H1 (cell line): ENCODE measurements at regions not wholly inside any gene's neighbourhood (a gene's known extent, or its start where the extent isn't known, plus 50 kb on each side); places are given as distances from the start of the nearest gene placed in this dataset.

Source experiments
- CTCF ChIA-PET: fragments of 300-600 bp; sonication (Branson Sonifier 250); formaldehyde crosslinking; loops from one replicate; lab custom pipeline; 2021; ENCODE audit not compliant: partially characterized antibody; lab: Charles Lee
- POLR2A ChIA-PET: fragments of 300-600 bp; sonication (Branson Sonifier 250); formaldehyde crosslinking; loops from one replicate; lab custom pipeline; 2021; ENCODE audit warnings: inconsistent platforms; ENCODE audit not compliant: partially characterized antibody; lab: Charles Lee
- DNase-seq, 2 experiments: peaks; one replicate each; pipeline versions ENCODE4 v3.0.0 to v3.0.0-alpha.2; 2010 to 2022; ENCODE audit warnings: low spot score in 2 of 2, low read depth in 1 of 2, mixed read lengths in 1 of 2
- FAIRE-seq: peaks from 2 replicates; lab custom pipeline; 2011; peaks lifted over from hg19 to GRCh38; lab: Jason Lieb, UNC
- H2AFZ ChIP-seq: 2 replicates; pipeline ENCODE4 v1.8.1; 2012; ENCODE audit warnings: low read length, inconsistent platforms
- H2AK5ac ChIP-seq: 2 replicates; pipeline ENCODE4 v1.6.1; 2013; ENCODE audit warnings: low read depth, low read length
- H2BK120ac ChIP-seq: replicated peaks from 2 replicates; pipeline ENCODE3; 2013; ENCODE audit warnings: low read depth, low read length, inconsistent platforms
- H2BK12ac ChIP-seq: 2 replicates; pipeline ENCODE4 v1.6.1; 2013; ENCODE audit warnings: low read depth, low read length
- H2BK15ac ChIP-seq: 2 replicates; pipeline ENCODE4 v1.6.1; 2013; ENCODE audit warnings: low read length
- H2BK20ac ChIP-seq: 2 replicates; pipeline ENCODE4 v1.6.1; 2013; ENCODE audit warnings: low read length
- H2BK5ac ChIP-seq: 2 replicates; pipeline ENCODE4 v1.6.1; 2013; ENCODE audit warnings: low read depth, low read length
- H3K14ac ChIP-seq: 2 replicates; pipeline ENCODE4 v1.6.1; 2013; ENCODE audit warnings: inconsistent platforms; ENCODE audit not compliant: insufficient read length
- H3K18ac ChIP-seq: 2 replicates; pipeline ENCODE4 v1.6.1; 2013; ENCODE audit warnings: low read length; ENCODE audit errors: extremely low read depth
- H3K23ac ChIP-seq: 2 replicates; pipeline ENCODE4 v1.6.1; 2013; ENCODE audit warnings: inconsistent platforms; ENCODE audit not compliant: insufficient read length
- H3K23me2 ChIP-seq: 2 replicates; pipeline ENCODE4 v1.6.1; 2013; ENCODE audit warnings: low read depth, low read length
- H3K27ac ChIP-seq: 2 replicates; pipeline ENCODE4 v1.6.1; 2011; ENCODE audit warnings: low read depth, low read length, inconsistent platforms
- H3K27me3 ChIP-seq, 4 experiments: replicated peaks in 1 of 4; 1 replicate in 1 of 4; 2 replicates in 3 of 4; pipeline versions ENCODE4 v1.6.1 to v1.8.1; 2011 to 2013; ENCODE audit warnings: low read length in 3 of 4, mild to moderate bottlenecking in 3 of 4, inconsistent platforms in 2 of 4, mixed read lengths in 2 of 4, moderate library complexity in 1 of 4; ENCODE audit not compliant: control insufficient read depth in 3 of 4, insufficient read depth in 3 of 4; ENCODE audit errors: extremely low read depth in 1 of 4
- H3K36me3 ChIP-seq, 4 experiments: 2 replicates each; pipeline versions ENCODE4 v1.6.1 to v1.8.1; 2011 to 2013; ENCODE audit warnings: mild to moderate bottlenecking in 4 of 4, low read length in 3 of 4, moderate library complexity in 2 of 4, control low read depth in 1 of 4, inconsistent platforms in 1 of 4; ENCODE audit not compliant: insufficient read depth in 4 of 4, control insufficient read depth in 2 of 4
- H3K4ac ChIP-seq: replicated peaks from 2 replicates; pipeline ENCODE3; 2013; ENCODE audit warnings: low read length, low read depth, mixed read lengths, inconsistent platforms; ENCODE audit not compliant: insufficient read length
- H3K4me1 ChIP-seq, 4 experiments: replicated peaks in 1 of 4; 1 replicate in 1 of 4; 2 replicates in 3 of 4; pipeline versions ENCODE4 v1.6.1 to v1.8.1; 2011 to 2013; ENCODE audit warnings: low read length in 3 of 4, inconsistent platforms in 2 of 4, mixed read lengths in 1 of 4; ENCODE audit not compliant: insufficient read depth in 4 of 4, control insufficient read depth in 3 of 4
- H3K4me2 ChIP-seq, 2 experiments: 2 replicates each; pipeline versions ENCODE4 v1.6.1 to v1.8.1; 2011 to 2013; ENCODE audit warnings: low read depth in 2 of 2, low read length in 2 of 2, control low read depth in 1 of 2, inconsistent platforms in 1 of 2, mild to moderate bottlenecking in 1 of 2; ENCODE audit not compliant: insufficient read depth in 1 of 2
- H3K4me3 ChIP-seq, 4 experiments: fragments of 200-600, 300-600 bp in 1 of 4; sonication (generic), shearing (Covaris generic), sonication (Bioruptor Twin) in 1 of 4; 2 replicates each; pipeline versions ENCODE4 v1.5.1 to v1.8.1; 2011 to 2016; ENCODE audit warnings: low read length in 4 of 4, low read depth in 3 of 4, control low read depth in 2 of 4, inconsistent platforms in 2 of 4, mild to moderate bottlenecking in 2 of 4, mixed read lengths in 1 of 4, moderate library complexity in 1 of 4; ENCODE audit not compliant: insufficient read depth in 2 of 4; ENCODE audit errors: extremely low read depth in 1 of 4
- H3K56ac ChIP-seq: replicated peaks from 2 replicates; pipeline ENCODE3; 2013; ENCODE audit warnings: low read depth, mild to moderate bottlenecking, mixed read lengths, low read length, inconsistent platforms; ENCODE audit not compliant: insufficient read length
- H3K79me1 ChIP-seq: 2 replicates; pipeline ENCODE4 v1.6.1; 2013; ENCODE audit warnings: low read depth, low read length, control low read depth
- H3K79me2 ChIP-seq, 2 experiments: 2 replicates each; pipeline versions ENCODE4 v1.6.1 to v1.8.1; 2012 to 2013; ENCODE audit warnings: low read length in 2 of 2, mild to moderate bottlenecking in 2 of 2, inconsistent platforms in 1 of 2; ENCODE audit not compliant: insufficient read depth in 2 of 2, control insufficient read depth in 1 of 2
- H3K9ac ChIP-seq, 4 experiments: replicated peaks in 1 of 4; 1 replicate in 1 of 4; 2 replicates in 3 of 4; pipeline versions ENCODE4 v1.6.1 to v1.8.1; 2011 to 2013; ENCODE audit warnings: low read depth in 3 of 4, low read length in 3 of 4, control low read depth in 2 of 4, mild to moderate bottlenecking in 2 of 4, moderate library complexity in 2 of 4, inconsistent platforms in 1 of 4; ENCODE audit errors: extremely low read depth in 1 of 4
- H3K9me3 ChIP-seq, 2 experiments: 2 replicates each; pipeline versions ENCODE4 v1.6.1 to v1.8.1; 2012 to 2013; ENCODE audit warnings: mild to moderate bottlenecking in 2 of 2, moderate library complexity in 2 of 2, control low read depth in 1 of 2, inconsistent platforms in 1 of 2, low read depth in 1 of 2, low read length in 1 of 2, mixed read lengths in 1 of 2; ENCODE audit not compliant: insufficient read depth in 2 of 2
- H4K20me1 ChIP-seq, 2 experiments: replicated peaks in 1 of 2; 2 replicates each; pipeline versions ENCODE3 to v1.8.1; 2011 to 2013; ENCODE audit warnings: inconsistent platforms in 2 of 2, low read length in 2 of 2, mild to moderate bottlenecking in 1 of 2; ENCODE audit not compliant: insufficient read depth in 2 of 2, control insufficient read depth in 1 of 2
- H4K5ac ChIP-seq: 2 replicates; pipeline ENCODE4 v1.6.1; 2013; ENCODE audit warnings: low read length, low read depth, mixed read lengths, inconsistent platforms; ENCODE audit not compliant: insufficient read length
- H4K8ac ChIP-seq: 2 replicates; pipeline ENCODE4 v1.8.0; 2013; ENCODE audit warnings: mild to moderate bottlenecking, moderate library complexity, low read length, inconsistent platforms; ENCODE audit not compliant: insufficient read depth; ENCODE audit errors: extremely low read depth
- H4K91ac ChIP-seq: replicated peaks from 2 replicates; pipeline ENCODE3; 2013; ENCODE audit warnings: low read length, mixed read lengths, inconsistent platforms; ENCODE audit not compliant: insufficient read length
- RBBP5 ChIP-seq: IDR thresholded peaks from 2 replicates; pipeline ENCODE4 v1.7.1; 2012; ENCODE audit warnings: low read depth, mild to moderate bottlenecking, inconsistent platforms, low read length, moderate library complexity, borderline replicate concordance
- RXRA ChIP-seq: IDR thresholded peaks from 2 replicates; pipeline ENCODE4 v1.6.1; 2011; ENCODE audit warnings: low read depth, mild to moderate bottlenecking, low read length, moderate library complexity; ENCODE audit not compliant: insufficient read depth
- SAP30 ChIP-seq: fragments of 300-600 bp; sonication (generic); IDR thresholded peaks from 2 replicates; pipeline ENCODE4 v1.7.1; 2012; ENCODE audit warnings: low read length, moderate library complexity, mild to moderate bottlenecking, inconsistent platforms; ENCODE audit not compliant: insufficient read depth, insufficient replicate concordance
- WGBS, 2 experiments: shearing (Covaris generic) in 1 of 2; methylation state at CpG; one replicate each; pipeline versions ENCODE4 v1.1.6 to v1.1.7; 2013 to 2015; ENCODE audit warnings: low lambda C conversion rate in 2 of 2, mixed read lengths in 2 of 2, inconsistent platforms in 1 of 2, low coverage in 1 of 2, missing lambda C conversion rate in 1 of 2; ENCODE audit not compliant: insufficient replicate concordance in 2 of 2, insufficient coverage in 1 of 2, insufficient read length in 1 of 2; ENCODE audit errors: extremely low coverage in 1 of 2, missing lambda C conversion rate in 1 of 2; 5-methylcytosine and 5-hydroxymethylcytosine counted together

GRCh38 chr10:28985137-28985885 is 303.6 kb upstream of the LYZL1 start:
- no peaks in the 10 kb centered on the region for H3K4me1 ChIP-seq
- H4K20me1 ChIP-seq, result no peaks in the 10 kb centered on the region
- H3K4ac ChIP-seq, result no peak overlapping the region
- H3K27ac ChIP-seq, result no peak overlapping the region
- H4K8ac ChIP-seq, result no peak overlapping the region
- no peaks in the 10 kb centered on the region for H3K79me1 ChIP-seq
- H2BK20ac ChIP-seq, result no peak overlapping the region
- FAIRE-seq, result no peak
- no peak for TF ChIP-seq SAP30
- TF ChIP-seq RXRA, result no peak
- no peak for TF ChIP-seq RBBP5
- TF ChIP-seq, all 59 proteins: peak for 0
- DNase-seq, result no peak
- Histone ChIP-seq H2BK120ac (no peak overlapping the region), H2BK15ac (no peak overlapping the region), H3K4me2 (no peak overlapping the region), H3K36me3 (no peaks in the 10 kb centered on the region), H2AK5ac (no peak overlapping the region), H3K79me2 (no peaks in the 10 kb centered on the region), H4K91ac (no peak overlapping the region), H2BK5ac (no peak overlapping the region), H3K9me3 (no peaks in the 10 kb centered on the region), H3K4me3 (no peak overlapping the region), H2BK12ac (no peak overlapping the region), H4K5ac (no peak overlapping the region), H3K27me3 (no peaks in the 10 kb centered on the region), H2AFZ (no peak overlapping the region), H3K56ac (no peak overlapping the region), H3K23ac (no peak overlapping the region), H3K18ac (no peak overlapping the region), H3K14ac (no peak overlapping the region), H3K9ac (no peak overlapping the region), H3K23me2 (no peaks in the 10 kb centered on the region)
- 93% methylated on average over 8 of the region's 8 CpGs; no CpG with 5 or more reads in 1 of the 2 experiments for WGBS, 2 experiments
- CTCF ChIA-PET, result interaction anchor here (0.6 to 1.8 kb wide), 2 partner anchors 43 to 46 kb away, joined by 3 to 5 read pairs; no protein-coding TSS in a partner anchor
- POLR2A ChIA-PET, result no interaction called here
